ENCODE measurements at regions not wholly inside any gene's neighbourhood (a gene's known extent, or its start where the extent isn't known, plus 50 kb on each side); places are given as distances from the start of the nearest gene placed in this dataset.

DNA sequence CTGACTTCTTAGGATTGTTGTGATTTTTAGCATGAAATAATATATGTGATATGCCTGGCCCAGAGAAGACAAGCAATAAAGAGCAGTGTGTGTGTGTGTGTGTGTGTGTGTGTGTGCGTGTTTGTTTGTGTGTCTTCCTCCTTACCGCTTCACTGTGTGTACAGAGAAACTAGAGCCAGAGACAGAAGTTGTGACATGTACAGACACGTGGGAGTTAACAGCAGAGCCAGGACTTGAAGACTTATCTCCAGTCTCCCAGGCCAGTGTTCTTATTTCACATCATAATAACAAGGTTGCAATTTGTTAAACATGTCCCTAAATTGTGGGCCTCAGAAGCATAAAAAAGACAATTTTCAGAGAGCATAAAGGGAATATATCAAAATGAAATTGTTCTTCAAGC, 192.0 kb upstream of the JUN start (continued):
- TF ChIP-seq, protein P1, sequence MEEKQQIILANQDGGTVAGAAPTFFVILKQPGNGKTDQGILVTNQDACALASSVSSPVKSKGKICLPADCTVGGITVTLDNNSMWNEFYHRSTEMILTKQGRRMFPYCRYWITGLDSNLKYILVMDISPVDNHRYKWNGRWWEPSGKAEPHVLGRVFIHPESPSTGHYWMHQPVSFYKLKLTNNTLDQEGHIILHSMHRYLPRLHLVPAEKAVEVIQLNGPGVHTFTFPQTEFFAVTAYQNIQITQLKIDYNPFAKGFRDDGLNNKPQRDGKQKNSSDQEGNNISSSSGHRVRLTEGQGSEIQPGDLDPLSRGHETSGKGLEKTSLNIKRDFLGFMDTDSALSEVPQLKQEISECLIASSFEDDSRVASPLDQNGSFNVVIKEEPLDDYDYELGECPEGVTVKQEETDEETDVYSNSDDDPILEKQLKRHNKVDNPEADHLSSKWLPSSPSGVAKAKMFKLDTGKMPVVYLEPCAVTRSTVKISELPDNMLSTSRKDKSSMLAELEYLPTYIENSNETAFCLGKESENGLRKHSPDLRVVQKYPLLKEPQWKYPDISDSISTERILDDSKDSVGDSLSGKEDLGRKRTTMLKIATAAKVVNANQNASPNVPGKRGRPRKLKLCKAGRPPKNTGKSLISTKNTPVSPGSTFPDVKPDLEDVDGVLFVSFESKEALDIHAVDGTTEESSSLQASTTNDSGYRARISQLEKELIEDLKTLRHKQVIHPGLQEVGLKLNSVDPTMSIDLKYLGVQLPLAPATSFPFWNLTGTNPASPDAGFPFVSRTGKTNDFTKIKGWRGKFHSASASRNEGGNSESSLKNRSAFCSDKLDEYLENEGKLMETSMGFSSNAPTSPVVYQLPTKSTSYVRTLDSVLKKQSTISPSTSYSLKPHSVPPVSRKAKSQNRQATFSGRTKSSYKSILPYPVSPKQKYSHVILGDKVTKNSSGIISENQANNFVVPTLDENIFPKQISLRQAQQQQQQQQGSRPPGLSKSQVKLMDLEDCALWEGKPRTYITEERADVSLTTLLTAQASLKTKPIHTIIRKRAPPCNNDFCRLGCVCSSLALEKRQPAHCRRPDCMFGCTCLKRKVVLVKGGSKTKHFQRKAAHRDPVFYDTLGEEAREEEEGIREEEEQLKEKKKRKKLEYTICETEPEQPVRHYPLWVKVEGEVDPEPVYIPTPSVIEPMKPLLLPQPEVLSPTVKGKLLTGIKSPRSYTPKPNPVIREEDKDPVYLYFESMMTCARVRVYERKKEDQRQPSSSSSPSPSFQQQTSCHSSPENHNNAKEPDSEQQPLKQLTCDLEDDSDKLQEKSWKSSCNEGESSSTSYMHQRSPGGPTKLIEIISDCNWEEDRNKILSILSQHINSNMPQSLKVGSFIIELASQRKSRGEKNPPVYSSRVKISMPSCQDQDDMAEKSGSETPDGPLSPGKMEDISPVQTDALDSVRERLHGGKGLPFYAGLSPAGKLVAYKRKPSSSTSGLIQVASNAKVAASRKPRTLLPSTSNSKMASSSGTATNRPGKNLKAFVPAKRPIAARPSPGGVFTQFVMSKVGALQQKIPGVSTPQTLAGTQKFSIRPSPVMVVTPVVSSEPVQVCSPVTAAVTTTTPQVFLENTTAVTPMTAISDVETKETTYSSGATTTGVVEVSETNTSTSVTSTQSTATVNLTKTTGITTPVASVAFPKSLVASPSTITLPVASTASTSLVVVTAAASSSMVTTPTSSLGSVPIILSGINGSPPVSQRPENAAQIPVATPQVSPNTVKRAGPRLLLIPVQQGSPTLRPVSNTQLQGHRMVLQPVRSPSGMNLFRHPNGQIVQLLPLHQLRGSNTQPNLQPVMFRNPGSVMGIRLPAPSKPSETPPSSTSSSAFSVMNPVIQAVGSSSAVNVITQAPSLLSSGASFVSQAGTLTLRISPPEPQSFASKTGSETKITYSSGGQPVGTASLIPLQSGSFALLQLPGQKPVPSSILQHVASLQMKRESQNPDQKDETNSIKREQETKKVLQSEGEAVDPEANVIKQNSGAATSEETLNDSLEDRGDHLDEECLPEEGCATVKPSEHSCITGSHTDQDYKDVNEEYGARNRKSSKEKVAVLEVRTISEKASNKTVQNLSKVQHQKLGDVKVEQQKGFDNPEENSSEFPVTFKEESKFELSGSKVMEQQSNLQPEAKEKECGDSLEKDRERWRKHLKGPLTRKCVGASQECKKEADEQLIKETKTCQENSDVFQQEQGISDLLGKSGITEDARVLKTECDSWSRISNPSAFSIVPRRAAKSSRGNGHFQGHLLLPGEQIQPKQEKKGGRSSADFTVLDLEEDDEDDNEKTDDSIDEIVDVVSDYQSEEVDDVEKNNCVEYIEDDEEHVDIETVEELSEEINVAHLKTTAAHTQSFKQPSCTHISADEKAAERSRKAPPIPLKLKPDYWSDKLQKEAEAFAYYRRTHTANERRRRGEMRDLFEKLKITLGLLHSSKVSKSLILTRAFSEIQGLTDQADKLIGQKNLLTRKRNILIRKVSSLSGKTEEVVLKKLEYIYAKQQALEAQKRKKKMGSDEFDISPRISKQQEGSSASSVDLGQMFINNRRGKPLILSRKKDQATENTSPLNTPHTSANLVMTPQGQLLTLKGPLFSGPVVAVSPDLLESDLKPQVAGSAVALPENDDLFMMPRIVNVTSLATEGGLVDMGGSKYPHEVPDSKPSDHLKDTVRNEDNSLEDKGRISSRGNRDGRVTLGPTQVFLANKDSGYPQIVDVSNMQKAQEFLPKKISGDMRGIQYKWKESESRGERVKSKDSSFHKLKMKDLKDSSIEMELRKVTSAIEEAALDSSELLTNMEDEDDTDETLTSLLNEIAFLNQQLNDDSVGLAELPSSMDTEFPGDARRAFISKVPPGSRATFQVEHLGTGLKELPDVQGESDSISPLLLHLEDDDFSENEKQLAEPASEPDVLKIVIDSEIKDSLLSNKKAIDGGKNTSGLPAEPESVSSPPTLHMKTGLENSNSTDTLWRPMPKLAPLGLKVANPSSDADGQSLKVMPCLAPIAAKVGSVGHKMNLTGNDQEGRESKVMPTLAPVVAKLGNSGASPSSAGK (IDR thresholded peaks at IDR 0.05), result peak; percentile 80
- TF ChIP-seq, protein P2, sequence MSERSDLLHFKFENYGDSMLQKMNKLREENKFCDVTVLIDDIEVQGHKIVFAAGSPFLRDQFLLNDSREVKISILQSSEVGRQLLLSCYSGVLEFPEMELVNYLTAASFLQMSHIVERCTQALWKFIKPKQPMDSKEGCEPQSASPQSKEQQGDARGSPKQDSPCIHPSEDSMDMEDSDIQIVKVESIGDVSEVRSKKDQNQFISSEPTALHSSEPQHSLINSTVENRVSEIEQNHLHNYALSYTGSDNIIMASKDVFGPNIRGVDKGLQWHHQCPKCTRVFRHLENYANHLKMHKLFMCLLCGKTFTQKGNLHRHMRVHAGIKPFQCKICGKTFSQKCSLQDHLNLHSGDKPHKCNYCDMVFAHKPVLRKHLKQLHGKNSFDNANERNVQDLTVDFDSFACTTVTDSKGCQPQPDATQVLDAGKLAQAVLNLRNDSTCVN (CRISPR knock-in tag; IDR thresholded peaks at IDR 0.05), result no peak
- TF ChIP-seq CEBPB (tag; IDR thresholded peaks at IDR 0.05), result peak; percentile 69
- TF ChIP-seq, protein P3, sequence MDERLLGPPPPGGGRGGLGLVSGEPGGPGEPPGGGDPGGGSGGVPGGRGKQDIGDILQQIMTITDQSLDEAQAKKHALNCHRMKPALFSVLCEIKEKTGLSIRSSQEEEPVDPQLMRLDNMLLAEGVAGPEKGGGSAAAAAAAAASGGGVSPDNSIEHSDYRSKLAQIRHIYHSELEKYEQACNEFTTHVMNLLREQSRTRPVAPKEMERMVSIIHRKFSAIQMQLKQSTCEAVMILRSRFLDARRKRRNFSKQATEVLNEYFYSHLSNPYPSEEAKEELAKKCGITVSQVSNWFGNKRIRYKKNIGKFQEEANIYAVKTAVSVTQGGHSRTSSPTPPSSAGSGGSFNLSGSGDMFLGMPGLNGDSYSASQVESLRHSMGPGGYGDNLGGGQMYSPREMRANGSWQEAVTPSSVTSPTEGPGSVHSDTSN (CRISPR knock-in tag; IDR thresholded peaks at IDR 0.05; ENCODE audit: low read depth), result no peak
- TF ChIP-seq, protein P3 (tag; conservative IDR thresholded peaks at IDR 0.05; ENCODE audit: low read depth), result no peak
- no peak for TF ChIP-seq ZKSCAN3 (CRISPR knock-in tag; IDR thresholded peaks at IDR 0.05)
- no peak for TF ChIP-seq GATAD2A (IDR thresholded peaks at IDR 0.05)
- TF ChIP-seq ZNF134 (CRISPR knock-in tag; conservative IDR thresholded peaks at IDR 0.05), result no peak
- TF ChIP-seq BACH1 (tag; IDR thresholded peaks at IDR 0.05), result no peak
- TF ChIP-seq ATF1 (CRISPR knock-in tag; IDR thresholded peaks at IDR 0.05), result no peak
- TF ChIP-seq ATF1 (tag; IDR thresholded peaks at IDR 0.05), result peak; percentile 65
- TF ChIP-seq JUND (IDR thresholded peaks at IDR 0.05; ENCODE audit: borderline replicate concordance, low read depth, low read length), result peak; percentile 28; the same call in 1 of the 2 replicates
- peak; percentile 28; the same call in 1 of the 3 replicates for TF ChIP-seq JUND (tag; IDR thresholded peaks at IDR 0.05; ENCODE audit: borderline replicate concordance, low read depth, low read length)
- TF ChIP-seq, protein P4, sequence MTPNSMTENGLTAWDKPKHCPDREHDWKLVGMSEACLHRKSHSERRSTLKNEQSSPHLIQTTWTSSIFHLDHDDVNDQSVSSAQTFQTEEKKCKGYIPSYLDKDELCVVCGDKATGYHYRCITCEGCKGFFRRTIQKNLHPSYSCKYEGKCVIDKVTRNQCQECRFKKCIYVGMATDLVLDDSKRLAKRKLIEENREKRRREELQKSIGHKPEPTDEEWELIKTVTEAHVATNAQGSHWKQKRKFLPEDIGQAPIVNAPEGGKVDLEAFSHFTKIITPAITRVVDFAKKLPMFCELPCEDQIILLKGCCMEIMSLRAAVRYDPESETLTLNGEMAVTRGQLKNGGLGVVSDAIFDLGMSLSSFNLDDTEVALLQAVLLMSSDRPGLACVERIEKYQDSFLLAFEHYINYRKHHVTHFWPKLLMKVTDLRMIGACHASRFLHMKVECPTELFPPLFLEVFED (CRISPR knock-in tag; conservative IDR thresholded peaks at IDR 0.05), result no peak
